ENCODE measurements at regions not wholly inside any gene's neighbourhood (a gene's known extent, or its start where the extent isn't known, plus 50 kb on each side); places are given as distances from the start of the nearest gene placed in this dataset.
A peak's percentile ranks its signal among the peaks of the same experiment; 100 is the strongest.

- no peak for ATAC-seq (ENCODE audit: low FRiP score in 2 of 2)
- Histone ChIP-seq H3K36me3 (no peaks in the 10 kb centered on the region), H3K9me3 (no peaks in the 10 kb centered on the region), H3K4me1 (peaks cover 0 to under 1% (median under 1%) of the 10 kb centered on the region in 4 donors), H3K27me3 (no peaks in the 10 kb centered on the region), H3K4me3 (no peak overlapping the region), H3K27ac (no peak overlapping the region)
- whole genome bisulfite sequencing, 2 donors, result 94 to 99% methylated on average over 6 of the region's 6 CpGs
- DNase-seq, result no peak
- no peak for TF ChIP-seq EP300 (IDR thresholded peaks at IDR 0.05)
- TF ChIP-seq POLR2AphosphoS5 (IDR thresholded peaks at IDR 0.05), result no peak
- TF ChIP-seq POLR2A (IDR thresholded peaks at IDR 0.05), result no peak
- TF ChIP-seq CTCF (IDR thresholded peaks at IDR 0.05), result no peak
Measured at GRCh38 chr4:128363966-128364365, 76.4 kb upstream of the PGRMC2 start.

- Histone ChIP-seq H3K4me1 (peaks cover 0 to 11% (median 4%) of the 10 kb centered on the region in 4 donors), H3K36me3 (no peaks in the 10 kb centered on the region), H3K27ac (no peak overlapping the region), H3K27me3 (no peaks in the 10 kb centered on the region), H3K4me3 (no peak overlapping the region), H3K9me3 (no peaks in the 10 kb centered on the region)
- ATAC-seq (ENCODE audit: low FRiP score in 2 of 2), result no peak
- no peak for DNase-seq
- TF ChIP-seq CTCF (IDR thresholded peaks at IDR 0.05), result no peak
- TF ChIP-seq EP300 (IDR thresholded peaks at IDR 0.05), result no peak
- TF ChIP-seq POLR2AphosphoS5 (IDR thresholded peaks at IDR 0.05), result no peak
- WGBS, 2 donors, result 92 to 100% methylated on average over 1 of the region's 1 CpG
Measured at GRCh38 chr4:128362760-128363159, 75.1 kb upstream of the PGRMC2 start.

- no peak for ATAC-seq (ENCODE audit: low FRiP score in 2 of 2)
Measured at GRCh38 chr4:128359422-128359821, 71.8 kb upstream of the PGRMC2 start.

DNA sequence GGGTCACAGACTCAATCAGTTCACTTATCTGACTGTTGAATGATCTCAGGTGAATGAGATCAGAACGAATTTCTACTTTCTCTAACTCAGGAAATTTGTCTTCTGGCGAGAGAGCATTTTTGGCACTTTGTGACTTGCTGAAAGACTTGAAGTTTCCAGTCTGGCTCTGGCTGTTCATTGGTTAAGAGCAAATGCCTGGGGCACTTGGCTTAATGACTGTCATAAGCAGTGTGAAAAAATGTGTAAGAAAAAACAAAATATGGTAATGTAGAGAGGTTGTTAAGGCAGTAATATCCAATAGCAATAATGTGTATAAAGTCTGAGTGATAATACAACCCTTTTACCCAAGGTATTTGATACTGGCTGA, 71.3 kb upstream of the PGRMC2 start:
- Histone ChIP-seq H3K36me3 (no peaks in the 10 kb centered on the region), H3K4me1 (peaks cover 10 to 16% (median 11%) of the 10 kb centered on the region in 4 donors), H3K27ac (no peak overlapping the region), H3K9me3 (no peaks in the 10 kb centered on the region), H3K27me3 (no peaks in the 10 kb centered on the region), H3K4me3 (no peak overlapping the region)
- DNase-seq, result no peak
- 57 to 70% methylated on average over 2 of the region's 2 CpGs for WGBS, 2 donors
- no peak for ATAC-seq (ENCODE audit: low FRiP score in 2 of 2)
- TF ChIP-seq CTCF (IDR thresholded peaks at IDR 0.05), result no peak
- TF ChIP-seq EP300 (IDR thresholded peaks at IDR 0.05), result no peak
- no peak for TF ChIP-seq POLR2AphosphoS5 (IDR thresholded peaks at IDR 0.05)
- TF ChIP-seq POLR2A (IDR thresholded peaks at IDR 0.05), result no peak

More at GRCh38 chr4:128359422-128359821, 71.8 kb upstream of the PGRMC2 start:
- no peak for DNase-seq
- H3K27me3 ChIP-seq, result no peaks in the 10 kb centered on the region
- H3K4me3 ChIP-seq, result no peak overlapping the region
- H3K36me3 ChIP-seq, result no peaks in the 10 kb centered on the region
- H3K4me1 ChIP-seq, result peaks cover 5 to 12% (median 8%) of the 10 kb centered on the region in 4 donors
- WGBS, 2 donors, result 87 to 92% methylated on average over 2 of the region's 2 CpGs
- TF ChIP-seq POLR2AphosphoS5 (IDR thresholded peaks at IDR 0.05), result no peak
- TF ChIP-seq POLR2A (IDR thresholded peaks at IDR 0.05), result no peak
- no peak for TF ChIP-seq EP300 (IDR thresholded peaks at IDR 0.05)
- TF ChIP-seq CTCF (IDR thresholded peaks at IDR 0.05), result no peak
- H3K27ac ChIP-seq, result no peak overlapping the region
- H3K9me3 ChIP-seq, result no peaks in the 10 kb centered on the region

DNA sequence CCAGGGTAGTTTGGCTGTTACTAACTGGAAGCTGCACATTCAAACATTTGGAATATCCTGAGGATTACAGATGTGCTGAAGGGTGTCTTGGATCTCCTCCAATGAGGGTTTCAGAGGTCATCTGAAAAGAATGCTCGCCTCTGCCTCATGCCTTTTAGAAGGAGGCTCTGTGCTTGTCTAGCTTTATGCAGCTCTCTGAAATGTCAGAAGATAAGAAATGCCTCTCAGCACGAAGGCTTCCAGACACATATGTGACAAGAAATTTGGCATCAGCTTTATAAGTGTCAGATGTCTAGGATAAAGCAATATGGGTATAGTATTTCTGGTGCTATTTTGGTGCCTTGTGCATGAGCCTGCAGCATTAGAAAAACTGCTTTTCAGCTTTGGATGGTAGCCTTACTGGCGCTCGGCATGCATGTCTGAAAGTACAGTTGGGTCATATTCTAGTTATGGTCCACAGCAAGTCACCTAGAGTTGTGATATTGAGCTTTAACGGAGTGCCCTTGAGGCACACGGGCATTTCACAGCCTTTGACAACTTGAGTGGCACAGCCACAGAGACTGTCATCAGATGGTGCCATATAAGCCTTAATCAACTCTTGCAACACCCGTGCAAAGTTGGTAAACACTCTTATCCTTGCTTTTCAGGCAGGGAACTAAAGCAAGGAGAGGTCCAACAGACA, 70.8 kb upstream of the PGRMC2 start:
- DNase-seq (peak in 1 of 2 donors; percentile 35), ATAC-seq (ENCODE audit: low FRiP score in 2 of 2) (peak; percentile 31 to 87)
- Histone ChIP-seq H3K27ac (no peak overlapping the region), H3K36me3 (no peaks in the 10 kb centered on the region), H3K4me3 (no peak overlapping the region), H3K9me3 (no peaks in the 10 kb centered on the region), H3K27me3 (no peaks in the 10 kb centered on the region), H3K4me1 (peaks cover 11 to 17% (median 11%) of the 10 kb centered on the region in 4 donors)
- WGBS, 2 donors, result 72 to 75% methylated on average over 7 of the region's 7 CpGs
- TF ChIP-seq CTCF (IDR thresholded peaks at IDR 0.05) (no peak), EP300 (IDR thresholded peaks at IDR 0.05) (no peak), POLR2AphosphoS5 (IDR thresholded peaks at IDR 0.05) (no peak), POLR2A (IDR thresholded peaks at IDR 0.05) (no peak)

Data from upper lobe of left lung (tissue), 6 donors.